ENCODE measurements at regions not wholly inside any gene's neighbourhood (a gene's known extent, or its start where the extent isn't known, plus 50 kb on each side); places are given as distances from the start of the nearest gene placed in this dataset.

- TF ChIP-seq EZH2 (IDR thresholded peaks at IDR 0.05) = no peak
- no peak; the same call in 1 of the 2 replicates for TF ChIP-seq POLR2AphosphoS5 (IDR thresholded peaks at IDR 0.05; ENCODE audit: borderline replicate concordance, low read depth, low read length)
- TF ChIP-seq FOXP2 (optimal IDR thresholded peaks at IDR 0.05; ENCODE audit: control extremely low read depth, extremely low read length, insufficient read depth) = no peak
These were observed 1160.5 kb upstream of the NXPH2 start for GRCh38 chr2:139940686-139941085.
